GM12878 (cell line): ENCODE measurements at regions not wholly inside any gene's neighbourhood (a gene's known extent, or its start where the extent isn't known, plus 50 kb on each side); places are given as distances from the start of the nearest gene placed in this dataset.

Experiments used
- ATAC-seq: fragments of 200-7000 bp; cut with Tn5 transposase; 3 replicates; pipeline ENCODE4 v1.9.1; 2020; ENCODE audit warnings: mild to moderate bottlenecking, moderate library complexity
- BruUV-seq: library from RNA; stranded (reverse); fragments of 400-500 nt; replicated peaks from 2 replicates; lab custom pipeline; 2021; lab: Mats Ljungman, UMichigan
- CTCF ChIA-PET: fragments of 300-600 bp; sonication (Branson Sonifier 250); formaldehyde crosslinking; extraction: SDS; loops from one replicate; lab custom pipeline; 2021; ENCODE audit warnings: inconsistent platforms; lab: Yijun Ruan, JAX
- POLR2A ChIA-PET: fragments of 350-600 bp; formaldehyde crosslinking; extraction: SDS; loops from one replicate; lab custom pipeline; 2021; ENCODE audit warnings: inconsistent platforms; lab: Charles Lee
- RAD21 ChIA-PET: fragments of 300-600 bp; sonication (Branson Sonifier 250); formaldehyde crosslinking; loops from one replicate; lab custom pipeline; 2023; ENCODE audit warnings: antibody characterized with exemption; ENCODE audit not compliant: unreplicated experiment; lab: Charles Lee
- SMC1A ChIA-PET: fragments of 300-600 bp; sonication (Branson Sonifier 250); formaldehyde crosslinking; loops from one replicate; lab custom pipeline; 2023; ENCODE audit not compliant: unreplicated experiment, uncharacterized antibody; lab: Charles Lee
- DNase-seq: peaks from one replicate; pipeline ENCODE4 v3.0.0-alpha.2; 2011; ENCODE audit warnings: low read depth, low spot score
- FAIRE-seq: peaks from 3 replicates; lab custom pipeline; 2011; peaks lifted over from hg19 to GRCh38; lab: Jason Lieb, UNC
- H2AFZ ChIP-seq: 2 replicates; pipeline ENCODE4 v1.6.0; 2011; ENCODE audit warnings: low read depth, low read length, control low read depth; ENCODE audit not compliant: control insufficient read depth
- H3K27ac ChIP-seq: 2 replicates; pipeline ENCODE4 v1.5.1; 2011; ENCODE audit warnings: control low read depth; ENCODE audit not compliant: control insufficient read depth, insufficient read depth
- H3K27me3 ChIP-seq, 2 experiments: replicated peaks in 1 of 2; 2 replicates each; pipeline versions ENCODE4 v1.6.0 to v1.6.1; 2011; ENCODE audit warnings: low read length in 1 of 2; ENCODE audit not compliant: control insufficient read depth in 2 of 2, insufficient read depth in 2 of 2
- H3K36me3 ChIP-seq, 2 experiments: 2 replicates each; pipeline ENCODE4 v1.5.1; 2011; ENCODE audit warnings: low read length in 1 of 2; ENCODE audit not compliant: control insufficient read depth in 2 of 2, insufficient read depth in 2 of 2
- H3K4me1 ChIP-seq: 2 replicates; pipeline ENCODE4 v1.6.1; 2011; ENCODE audit warnings: mild to moderate bottlenecking, low read length, moderate library complexity, mixed read lengths; ENCODE audit not compliant: control insufficient read depth, insufficient read depth
- H3K4me2 ChIP-seq: 2 replicates; pipeline ENCODE4 v1.6.0; 2011; ENCODE audit warnings: control low read depth; ENCODE audit not compliant: control insufficient read depth, insufficient read depth
- H3K4me3 ChIP-seq: fragments of 200-600 bp; sonication (generic); 2 replicates; pipeline ENCODE4 v1.5.1; 2016
- H3K79me2 ChIP-seq: 2 replicates; pipeline ENCODE4 v1.6.0; 2011; ENCODE audit warnings: low read length; ENCODE audit not compliant: control insufficient read depth, insufficient read depth
- H3K9ac ChIP-seq: 2 replicates; pipeline ENCODE4 v1.8.0; 2011; ENCODE audit warnings: low read length, control low read depth, mixed read lengths; ENCODE audit not compliant: control insufficient read depth, insufficient read depth
- H3K9me3 ChIP-seq: replicated peaks from 3 replicates; pipeline ENCODE4 v1.5.1; 2011; ENCODE audit warnings: mild to moderate bottlenecking, low read length; ENCODE audit not compliant: control insufficient read depth, insufficient read depth
- H4K20me1 ChIP-seq: 2 replicates; pipeline ENCODE4 v1.6.0; 2011; ENCODE audit not compliant: control insufficient read depth, insufficient read depth
- ASH2L ChIP-seq: fragments of 300-600, 200-600 bp; sonication (generic); IDR thresholded peaks from 2 replicates; pipeline ENCODE4 v1.6.1; 2017; ENCODE audit warnings: low read depth, mild to moderate bottlenecking, borderline replicate concordance
- CEBPB ChIP-seq, 2 experiments: fragments of 150-350 bp in 1 of 2; IDR thresholded peaks; 2 replicates each; pipeline ENCODE4 v1.6.1; 2012 to 2014; ENCODE audit warnings: low read depth in 2 of 2, low read length in 2 of 2, borderline replicate concordance in 1 of 2, inconsistent platforms in 1 of 2
- E2F4 ChIP-seq: IDR thresholded peaks from 2 replicates; pipeline ENCODE4 v1.6.1; 2012; ENCODE audit warnings: low read depth, low read length, improper control_type of control experiment
- EGR1 ChIP-seq, 2 experiments: IDR thresholded peaks; 1 replicate in 1 of 2; 2 replicates in 1 of 2; pipeline ENCODE4 v1.6.1; 2011 to 2012; ENCODE audit warnings: low read depth in 2 of 2, low read length in 2 of 2, borderline replicate concordance in 1 of 2, mild to moderate bottlenecking in 1 of 2, moderate library complexity in 1 of 2
- HDAC6 ChIP-seq: fragments of 200-600 bp; sonication (generic); IDR thresholded peaks from one replicate; pipeline ENCODE4 v1.8.0; 2017; ENCODE audit warnings: antibody characterized with exemption; ENCODE audit not compliant: unreplicated experiment
- KDM1A ChIP-seq: fragments of 200-600 bp; sonication (generic); IDR thresholded peaks from 2 replicates; pipeline ENCODE4 v1.6.1; 2016; ENCODE audit warnings: borderline replicate concordance
- LARP7 ChIP-seq: fragments of 450-650 bp; IDR thresholded peaks from 2 replicates; pipeline ENCODE4 v1.6.1; 2017; ENCODE audit warnings: mild to moderate bottlenecking
- MAX ChIP-seq: IDR thresholded peaks from 2 replicates; pipeline ENCODE4 v1.6.1; 2012; ENCODE audit warnings: low read depth, low read length, improper control_type of control experiment
- MEF2B ChIP-seq: fragments of 450-650 bp; IDR thresholded peaks from 2 replicates; pipeline ENCODE4 v1.6.1; 2018; ENCODE audit warnings: mild to moderate bottlenecking, moderate library complexity; ENCODE audit not compliant: partially characterized antibody, poor library complexity, severe bottlenecking
- NFYB ChIP-seq: IDR thresholded peaks from 2 replicates; pipeline ENCODE4 v1.6.1; 2011; ENCODE audit warnings: low read depth, mild to moderate bottlenecking, low read length, improper control_type of control experiment, moderate library complexity; ENCODE audit not compliant: insufficient read depth
- POU2F2 ChIP-seq: IDR thresholded peaks from 3 replicates; pipeline ENCODE4 v1.6.1; 2011; ENCODE audit warnings: low read depth, mild to moderate bottlenecking, low read length, borderline replicate concordance
- RB1 ChIP-seq: fragments of 450-650 bp; formaldehyde crosslinking; IDR thresholded peaks from 2 replicates; pipeline ENCODE4 v1.6.1; 2017; ENCODE audit warnings: mild to moderate bottlenecking, borderline replicate concordance
- SMARCA5 ChIP-seq: fragments of 450-650 bp; IDR thresholded peaks from 2 replicates; pipeline ENCODE4 v1.6.1; 2017; ENCODE audit warnings: mild to moderate bottlenecking
- STAT3 ChIP-seq: IDR thresholded peaks from 2 replicates; pipeline ENCODE4 v1.6.1; 2011; ENCODE audit warnings: low read depth, low read length, improper control_type of control experiment
- USF1 ChIP-seq: IDR thresholded peaks from 2 replicates; pipeline ENCODE4 v1.6.1; 2011; ENCODE audit warnings: borderline replicate concordance, low read depth, mild to moderate bottlenecking, moderate library complexity, mixed read lengths, low read length; ENCODE audit not compliant: insufficient read depth; ENCODE audit errors: extremely low read length
- ZBTB33 ChIP-seq: fragments of 450-650 bp; IDR thresholded peaks from 2 replicates; pipeline ENCODE4 v1.6.1; 2017; ENCODE audit warnings: mild to moderate bottlenecking
- WGBS: methylation state at CpG from one replicate; pipeline ENCODE4 v1.1.6; 2016; ENCODE audit warnings: low lambda C conversion rate; ENCODE audit not compliant: insufficient replicate concordance, insufficient coverage; ENCODE audit errors: missing lambda C conversion rate; 5-methylcytosine and 5-hydroxymethylcytosine counted together
- in situ Hi-C: fragments of 300-500 bp; cut with MboI; formaldehyde crosslinking; loops from 9 replicates; pipeline ENCODE4 v1.14.3; 2018; ENCODE audit warnings: mixed read lengths
- intact Hi-C: fragments of 100-400 bp; cut with micrococcal nuclease; formaldehyde crosslinking; loops from one replicate; pipeline ENCODE4 v1.14.2; 2022; ENCODE audit not compliant: unreplicated experiment
- TF ChIP-seq, protein P1 (sequence below): fragments of 450-650 bp; IDR thresholded peaks from 2 replicates; pipeline ENCODE4 v1.6.1; 2018; ENCODE audit warnings: borderline replicate concordance, mild to moderate bottlenecking; ENCODE audit not compliant: partially characterized antibody

DNA sequence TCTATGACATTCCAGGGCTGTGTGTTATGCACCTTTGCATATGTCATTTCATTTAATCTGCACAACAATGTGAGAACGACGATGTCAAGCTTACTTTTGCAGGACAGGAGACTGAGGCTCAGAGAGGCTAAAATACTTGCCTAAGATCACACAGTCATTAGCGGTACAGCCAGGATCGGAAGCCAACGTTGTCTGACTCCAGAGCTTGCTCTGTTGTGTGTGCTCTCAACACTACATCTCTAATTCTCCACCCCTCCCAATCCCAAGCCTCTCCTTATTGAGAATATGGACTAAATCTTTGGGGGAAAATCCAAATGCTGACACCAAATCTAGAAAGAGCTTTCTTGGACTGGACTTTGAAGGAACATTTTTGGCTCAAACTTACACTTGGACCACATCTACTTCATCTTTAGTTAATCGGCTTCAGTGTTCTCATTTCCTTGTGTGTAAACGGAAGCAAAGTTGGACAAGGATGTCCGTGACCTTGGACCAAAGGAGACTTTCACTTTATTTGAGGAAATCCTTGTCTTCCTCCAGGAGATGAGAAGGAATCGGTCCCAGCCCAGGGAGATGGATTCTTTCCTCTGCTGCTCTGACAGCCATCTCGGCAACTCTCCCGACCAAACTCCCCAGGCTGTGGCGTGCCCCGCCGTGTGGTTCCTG is 242.4 kb downstream of the LPIN1 start:
- H3K9ac ChIP-seq: no peak overlapping the region
- H3K27ac ChIP-seq: no peak overlapping the region
- ChIA-PET SMC1A (interaction anchor here (0.8 to 1.2 kb wide), 4 partner anchors 9 to 69 kb away, joined by 3 to 4 read pairs (median 4); no protein-coding TSS in a partner anchor), POLR2A (no interaction called here), CTCF (interaction anchor here (0.6 to 1.0 kb wide), 2 partner anchors 11 to 255 kb away, joined by 3 read pairs; no protein-coding TSS in a partner anchor), RAD21 (no interaction called here)
- no peak overlapping the region for H3K4me3 ChIP-seq
- no peaks in the 10 kb centered on the region; the same call in 2 of the 3 replicates for H3K9me3 ChIP-seq
- H3K4me2 ChIP-seq: no peak overlapping the region
- H2AFZ ChIP-seq: no peak overlapping the region
- DNase-seq (no peak), ATAC-seq (no peak), FAIRE-seq (no peak)
- H3K79me2 ChIP-seq: no peaks in the 10 kb centered on the region
- H4K20me1 ChIP-seq: no peaks in the 10 kb centered on the region
- H3K4me1 ChIP-seq: no peaks in the 10 kb centered on the region
- H3K27me3 ChIP-seq: no peaks in the 10 kb centered on the region
- WGBS: 90% methylated on average over 14 of the region's 14 CpGs
- peaks cover 0 to 5% of the 10 kb centered on the region in 2 experiments; a peak in 3 of 4 replicates for H3K36me3 ChIP-seq
- in situ Hi-C loops: no loop called here
- TSS peak; percentile 33 for BruUV-seq
- intact Hi-C loops: no loop called here
- TF ChIP-seq ZBTB33 (no peak), KDM1A (no peak), CEBPB (IDR thresholded peaks at IDR 0.05; ENCODE audit: borderline replicate concordance in 1 of 2, low read depth in 2 of 2, low read length in 2 of 2) (no peak), ASH2L (no peak), NFYB (no peak), LARP7 (no peak), USF1 (no peak), RB1 (no peak), HDAC6 (no peak), E2F4 (no peak), STAT3 (no peak), POU2F2 (no peak), MAX (no peak), MEF2B (no peak), EGR1 (IDR thresholded peaks at IDR 0.05; ENCODE audit: borderline replicate concordance in 1 of 2, low read depth in 2 of 2, low read length in 2 of 2) (no peak), SMARCA5 (no peak)
- TF ChIP-seq, protein P1, sequence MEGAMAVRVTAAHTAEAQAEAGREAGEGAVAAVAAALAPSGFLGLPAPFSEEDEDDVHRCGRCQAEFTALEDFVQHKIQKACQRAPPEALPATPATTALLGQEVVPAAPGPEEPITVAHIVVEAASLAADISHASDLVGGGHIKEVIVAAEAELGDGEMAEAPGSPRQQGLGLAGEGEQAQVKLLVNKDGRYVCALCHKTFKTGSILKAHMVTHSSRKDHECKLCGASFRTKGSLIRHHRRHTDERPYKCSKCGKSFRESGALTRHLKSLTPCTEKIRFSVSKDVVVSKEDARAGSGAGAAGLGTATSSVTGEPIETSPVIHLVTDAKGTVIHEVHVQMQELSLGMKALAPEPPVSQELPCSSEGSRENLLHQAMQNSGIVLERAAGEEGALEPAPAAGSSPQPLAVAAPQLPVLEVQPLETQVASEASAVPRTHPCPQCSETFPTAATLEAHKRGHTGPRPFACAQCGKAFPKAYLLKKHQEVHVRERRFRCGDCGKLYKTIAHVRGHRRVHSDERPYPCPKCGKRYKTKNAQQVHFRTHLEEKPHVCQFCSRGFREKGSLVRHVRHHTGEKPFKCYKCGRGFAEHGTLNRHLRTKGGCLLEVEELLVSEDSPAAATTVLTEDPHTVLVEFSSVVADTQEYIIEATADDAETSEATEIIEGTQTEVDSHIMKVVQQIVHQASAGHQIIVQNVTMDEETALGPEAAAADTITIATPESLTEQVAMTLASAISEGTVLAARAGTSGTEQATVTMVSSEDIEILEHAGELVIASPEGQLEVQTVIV: no peak
